Activated T-cell treated with anti-CD3 and anti-CD28 coated beads for 1 hour (primary cell): ENCODE measurements at regions not wholly inside any gene's neighbourhood (a gene's known extent, or its start where the extent isn't known, plus 50 kb on each side); places are given as distances from the start of the nearest gene placed in this dataset.
"Not testable (repeated sequence)": the region's sequence is repeated elsewhere in the genome, so short reads cannot be mapped to it uniquely, and the experiment has no call there.

Experiments
- DNase-seq: peaks from one replicate; pipeline ENCODE4 v3.0.0-alpha.2; 2020; ENCODE audit warnings: low read depth

DNA sequence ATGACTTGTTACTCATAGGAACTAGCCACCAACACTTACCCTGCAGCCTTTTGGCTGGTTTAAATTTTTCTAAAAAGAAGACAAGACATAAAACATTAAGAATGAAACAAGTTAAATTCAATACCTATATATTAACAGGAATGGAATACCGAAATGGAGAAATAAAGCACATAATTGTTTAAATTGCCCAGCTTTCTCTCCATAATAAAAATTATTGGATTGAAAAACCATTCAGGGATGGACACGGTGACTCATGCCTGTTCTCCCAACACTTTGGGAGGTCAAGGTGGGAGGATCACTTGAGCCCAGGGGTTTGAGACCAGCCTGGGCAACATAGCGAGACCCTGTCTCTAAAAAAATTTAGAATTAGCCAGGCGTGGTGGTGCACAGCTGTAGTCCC is 179.4 kb upstream of the MKLN1 start:
- DNase-seq = no peak

- DNase-seq = no peak
These were observed 178.8 kb upstream of the MKLN1 start for GRCh38 chr7:131148708-131149428.

DNA sequence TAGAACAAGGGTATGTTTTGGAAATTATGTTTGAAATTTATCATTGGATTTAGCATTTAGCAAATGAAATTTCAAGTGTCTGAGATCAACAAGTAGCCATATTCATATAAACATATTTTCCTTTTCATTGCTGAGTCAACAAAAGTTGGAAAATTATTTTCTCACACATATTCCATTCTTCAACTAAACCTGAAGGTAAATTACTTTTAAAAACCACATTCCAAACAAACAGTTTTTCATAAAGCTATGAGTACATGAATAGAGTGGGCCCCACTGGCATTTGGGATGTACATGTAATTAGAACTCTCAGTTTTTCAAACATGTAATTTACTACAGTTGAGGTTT is 178.3 kb upstream of the MKLN1 start:
- no peak for DNase-seq

- no peak for DNase-seq
These were observed 177.8 kb upstream of the MKLN1 start for GRCh38 chr7:131149840-131150239.

GRCh38 chr7:131151034-131151433 is 176.6 kb upstream of the MKLN1 start:
- DNase-seq = no peak

- DNase-seq = no peak
These were observed 174.9 kb upstream of the MKLN1 start for GRCh38 chr7:131152766-131153165.

GRCh38 chr7:131154380-131154779 is 173.3 kb upstream of the MKLN1 start:
- no peak for DNase-seq

- no peak for DNase-seq
These were observed 170.0 kb upstream of the MKLN1 start for GRCh38 chr7:131157530-131158243.

DNA sequence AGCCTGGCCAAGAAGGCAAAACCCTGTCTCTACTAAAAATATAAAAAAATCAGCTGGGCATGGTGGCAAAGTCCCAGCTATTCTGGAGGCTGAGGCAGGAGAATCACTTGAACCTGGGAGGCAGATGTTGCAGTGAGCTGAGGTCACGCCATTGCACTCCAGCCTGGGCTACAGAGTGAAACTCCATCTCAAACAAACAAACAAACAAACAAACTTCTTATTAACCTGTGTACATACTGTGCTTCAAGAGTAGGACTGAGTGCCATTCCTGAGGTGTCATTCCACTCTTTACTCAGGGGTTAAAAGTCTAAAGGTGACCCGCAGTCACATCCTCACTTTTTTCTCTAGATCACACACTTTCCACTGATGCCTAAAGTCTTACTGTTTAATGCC is 169.4 kb upstream of the MKLN1 start:
- DNase-seq = not testable (repeated sequence)

DNA sequence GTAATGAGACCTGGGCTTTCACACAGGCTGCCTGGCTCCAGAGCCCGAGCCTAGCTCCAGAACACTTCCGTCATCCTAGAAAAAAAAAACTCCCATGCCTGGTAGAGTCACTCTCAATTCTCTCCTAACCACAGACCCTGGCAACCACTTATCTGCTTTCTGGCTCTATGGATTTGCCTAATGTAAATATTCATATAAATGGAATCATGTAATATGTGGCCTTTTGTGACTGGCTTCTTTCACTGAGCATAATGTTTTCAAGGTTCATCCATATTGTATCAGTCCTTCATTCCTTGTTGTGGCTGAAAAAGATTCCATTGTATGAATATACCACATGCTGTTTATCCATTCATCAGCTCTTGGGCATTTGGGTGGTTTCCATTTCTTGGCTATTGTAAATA is 167.7 kb upstream of the MKLN1 start:
- no peak for DNase-seq

- no peak for DNase-seq
These were observed 166.6 kb upstream of the MKLN1 start for GRCh38 chr7:131161103-131161502.

GRCh38 chr7:131164025-131164925 is 163.4 kb upstream of the MKLN1 start:
- no peak for DNase-seq

DNA sequence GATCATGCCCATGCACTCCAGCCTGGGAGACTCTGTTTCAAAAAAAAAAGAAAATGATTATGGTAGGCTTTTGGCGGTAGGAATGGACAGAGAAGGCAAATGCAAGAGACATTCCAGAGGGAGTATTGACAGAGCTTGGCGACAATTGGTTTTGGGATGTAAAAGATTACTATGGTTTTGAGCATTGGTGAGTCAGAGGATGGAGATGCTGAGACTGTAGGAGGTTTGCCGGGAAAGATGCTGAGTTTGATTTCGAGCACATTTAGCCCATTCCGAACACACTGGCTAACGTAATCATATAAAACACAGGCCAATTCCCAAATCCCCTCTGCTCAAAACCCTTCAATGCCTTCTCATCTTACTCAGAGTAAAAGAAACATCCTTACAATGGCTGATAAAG is 161.6 kb upstream of the MKLN1 start:
- DNase-seq = no peak

- no peak for DNase-seq
These were observed 157.0 kb upstream of the MKLN1 start for GRCh38 chr7:131170440-131171271.

GRCh38 chr7:131173145-131173890 is 154.4 kb upstream of the MKLN1 start:
- no peak for DNase-seq

DNA sequence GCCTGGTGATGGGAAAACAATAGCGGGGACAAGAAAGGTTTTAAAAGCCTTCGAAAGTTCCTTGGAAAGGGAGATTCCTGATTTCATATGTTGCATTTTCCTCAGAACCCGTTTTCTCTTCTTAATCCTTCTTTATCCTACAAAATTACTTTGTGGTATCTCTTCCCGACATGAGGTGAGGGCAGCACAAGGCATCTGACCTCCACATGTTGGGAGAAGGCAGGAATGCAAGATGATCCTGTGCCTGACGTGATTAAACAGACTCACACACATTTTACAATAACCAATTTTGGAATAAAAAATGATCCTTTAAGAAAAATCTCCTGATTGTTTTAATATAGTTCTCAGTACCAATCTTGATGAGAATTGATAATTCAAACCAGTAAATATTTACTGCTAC is 153.3 kb upstream of the MKLN1 start:
- no peak for DNase-seq

DNA sequence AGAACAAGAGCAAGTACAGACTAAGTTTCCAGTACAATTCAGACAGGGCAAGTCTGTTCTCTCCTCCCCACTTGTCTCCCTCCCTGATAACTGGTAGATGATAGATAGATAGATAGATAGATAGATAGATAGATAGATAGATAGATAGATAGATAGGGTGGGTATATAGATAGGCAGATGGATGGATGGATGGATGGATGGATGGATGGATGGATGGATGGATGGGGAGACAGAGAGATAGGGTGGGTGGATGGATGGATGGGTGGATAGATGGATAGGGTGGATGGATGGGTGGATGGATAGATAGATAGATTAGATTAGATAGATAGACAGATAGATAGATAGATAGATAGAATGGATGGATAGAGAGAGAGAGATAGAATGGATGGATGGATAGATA is 152.8 kb upstream of the MKLN1 start:
- no peak for DNase-seq

DNA sequence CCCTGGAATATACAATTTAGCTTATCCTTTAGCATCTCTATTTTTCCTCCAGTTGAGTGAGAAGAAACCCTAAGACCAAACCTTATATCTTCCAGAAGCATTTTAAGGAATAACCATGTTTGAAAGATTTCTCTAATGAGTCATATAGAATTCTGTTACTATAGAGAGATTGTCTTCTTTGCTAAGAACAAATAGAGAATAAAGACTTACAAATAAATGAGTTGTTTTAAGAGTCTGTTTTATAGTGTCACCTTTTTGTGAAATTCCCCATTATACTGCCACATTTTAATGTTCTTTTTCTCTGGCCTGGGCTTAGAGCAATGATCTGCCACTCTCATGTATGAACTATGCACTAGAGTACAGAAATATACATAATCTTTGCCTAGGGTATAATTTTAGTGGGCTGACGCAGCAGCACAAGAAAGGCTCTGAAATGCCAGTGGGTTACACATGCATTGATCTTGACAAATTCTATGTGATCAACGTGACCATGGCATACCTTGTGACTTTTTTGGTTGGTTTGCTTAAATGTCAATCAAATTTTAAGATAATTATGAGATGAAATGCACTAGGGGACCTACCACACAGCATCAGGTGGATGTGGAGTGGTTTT is 145.1 kb upstream of the MKLN1 start:
- DNase-seq = no peak

DNA sequence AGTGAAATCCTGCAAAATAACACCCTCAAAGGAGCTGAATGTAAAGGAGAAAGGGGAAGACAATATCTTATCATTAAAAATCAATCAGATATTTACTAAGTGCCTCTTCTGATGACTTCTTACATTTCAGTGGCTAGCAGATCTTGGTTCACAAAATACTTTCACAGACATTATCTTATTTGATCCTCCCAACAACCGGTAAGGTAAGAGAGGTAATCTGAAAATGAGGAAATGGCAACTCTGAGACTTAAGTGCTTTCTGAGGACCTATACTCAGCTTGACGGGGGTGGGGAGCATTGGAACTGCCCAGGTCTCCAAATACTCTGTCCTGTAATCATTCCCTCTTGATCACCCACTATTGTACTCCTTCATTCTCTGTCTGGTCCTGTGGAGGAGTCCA is 144.6 kb upstream of the MKLN1 start:
- DNase-seq = no peak

DNA sequence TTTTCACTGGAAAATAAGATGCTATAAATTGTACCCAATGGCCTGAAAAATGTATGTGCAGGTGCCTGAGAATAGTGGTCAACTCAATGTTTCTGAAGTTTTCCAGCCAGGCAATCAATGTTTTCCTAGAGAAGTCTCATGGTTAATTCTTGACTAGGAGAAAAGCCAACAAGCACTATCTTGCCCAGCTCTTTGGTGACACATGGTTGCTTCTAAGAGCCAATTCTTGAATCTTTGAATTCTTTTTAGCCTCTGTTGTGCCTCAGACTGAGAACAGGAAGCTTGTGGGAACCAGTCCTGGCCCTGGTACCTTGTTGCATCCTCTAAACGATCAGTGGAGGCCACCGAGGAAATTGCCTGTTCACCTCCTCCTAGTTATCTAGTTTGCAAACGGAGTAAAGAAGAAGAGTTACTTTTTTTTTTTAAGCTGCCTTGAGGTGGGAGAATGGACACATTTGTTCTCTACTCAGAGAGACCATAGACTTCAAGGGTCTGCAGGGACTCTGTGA is 144.0 kb upstream of the MKLN1 start:
- DNase-seq = no peak

DNA sequence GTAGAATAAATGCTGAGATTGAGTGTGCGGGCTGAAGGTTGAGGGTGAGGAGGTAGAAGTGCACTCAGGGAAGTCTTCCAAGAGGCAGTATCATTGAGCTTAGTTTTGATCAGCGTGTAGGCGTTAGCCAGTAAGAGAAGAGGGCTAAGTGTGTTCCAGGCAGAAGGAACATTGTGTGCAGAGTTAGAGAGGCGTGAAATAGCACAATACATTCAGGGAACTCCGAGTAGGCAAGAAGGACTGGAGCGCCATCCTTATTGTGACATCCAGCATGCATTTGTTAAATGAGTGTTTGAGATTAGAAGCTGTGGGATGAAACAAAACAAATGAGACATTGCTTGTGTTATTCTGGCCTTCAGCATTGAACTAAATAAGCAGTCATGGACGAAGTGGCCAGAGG is 140.9 kb upstream of the MKLN1 start:
- DNase-seq = no peak
